NCI-H345 treated with DMSO at 0.1 percent for 48 hours (cell line): ENCODE measurements at regions not wholly inside any gene's neighbourhood (a gene's known extent, or its start where the extent isn't known, plus 50 kb on each side); places are given as distances from the start of the nearest gene placed in this dataset.

Source experiments
- DNase-seq: peaks from one replicate; lab custom pipeline; 2025; ENCODE audit not compliant: unreplicated experiment; lab: John Stamatoyannopoulos, UW

DNA sequence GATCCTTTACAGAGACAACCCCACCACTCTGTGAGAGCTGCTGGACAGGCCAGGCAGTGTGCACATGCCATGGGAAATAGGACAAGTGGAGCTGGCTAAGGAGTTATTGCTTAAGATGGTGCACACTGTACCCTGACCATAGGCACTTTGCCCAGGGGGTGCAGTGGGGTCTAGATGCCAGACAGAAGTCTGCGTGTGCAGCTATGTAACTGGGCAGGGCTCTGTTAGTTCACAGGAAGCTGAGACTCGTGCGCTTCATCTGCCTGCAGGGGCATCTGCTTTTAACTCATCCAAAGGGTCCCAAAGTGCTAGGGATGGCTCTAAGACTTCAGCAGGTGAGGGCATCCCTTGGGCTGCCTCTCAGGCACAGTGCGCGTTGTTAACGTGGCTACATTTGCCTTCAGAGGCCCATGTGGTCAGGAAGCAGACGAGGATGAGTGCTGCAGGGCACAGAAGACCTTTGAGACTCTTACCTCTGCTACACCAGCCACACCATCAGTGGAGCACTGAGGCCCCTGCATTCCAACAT lies 77.7 kb upstream of the GPR26 start:
- DNase-seq = no peak

DNA sequence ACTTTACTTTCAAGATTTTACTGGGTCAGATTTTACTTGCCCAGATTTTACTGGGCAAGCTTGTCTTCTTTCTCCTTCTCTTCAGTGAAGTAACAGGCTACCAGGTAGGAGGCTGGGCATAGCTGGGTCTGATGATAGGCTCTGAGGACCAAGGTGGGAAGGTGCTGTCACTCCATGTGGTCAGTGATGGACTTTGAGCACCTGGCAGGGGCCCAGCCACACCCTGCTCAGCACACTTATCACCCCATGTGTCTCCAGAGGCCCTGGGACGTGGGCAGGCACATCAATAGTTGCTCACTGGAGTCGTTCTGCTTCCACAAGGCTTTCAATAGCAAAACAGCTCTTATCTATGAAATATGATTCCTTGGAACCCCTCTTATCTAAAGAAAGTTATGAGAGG lies 70.5 kb upstream of the GPR26 start:
- no peak for DNase-seq

GRCh38 chr10:123597676-123598075 lies 68.5 kb upstream of the GPR26 start:
- no peak for DNase-seq

GRCh38 chr10:123599366-123599849 lies 66.7 kb upstream of the GPR26 start:
- no peak for DNase-seq

DNA sequence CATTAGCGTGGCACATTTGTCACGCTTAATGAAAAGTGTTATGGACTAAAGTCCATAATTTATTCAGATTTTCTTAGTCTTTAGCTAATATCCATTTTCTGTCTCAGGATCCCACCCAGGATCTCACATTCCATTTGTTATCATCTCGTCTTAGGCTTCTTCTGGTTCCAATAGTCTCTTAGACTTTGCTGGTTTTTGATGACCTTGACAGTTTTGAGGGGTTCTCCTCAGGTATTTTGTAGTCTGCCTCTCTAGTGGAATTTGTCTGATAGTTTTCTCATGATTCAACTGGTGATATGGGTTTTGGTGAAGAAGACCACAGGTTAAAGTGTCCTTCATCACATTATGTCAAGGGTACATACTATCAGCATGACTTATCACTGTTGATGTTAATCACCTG lies 66.0 kb upstream of the GPR26 start:
- DNase-seq = no peak

DNA sequence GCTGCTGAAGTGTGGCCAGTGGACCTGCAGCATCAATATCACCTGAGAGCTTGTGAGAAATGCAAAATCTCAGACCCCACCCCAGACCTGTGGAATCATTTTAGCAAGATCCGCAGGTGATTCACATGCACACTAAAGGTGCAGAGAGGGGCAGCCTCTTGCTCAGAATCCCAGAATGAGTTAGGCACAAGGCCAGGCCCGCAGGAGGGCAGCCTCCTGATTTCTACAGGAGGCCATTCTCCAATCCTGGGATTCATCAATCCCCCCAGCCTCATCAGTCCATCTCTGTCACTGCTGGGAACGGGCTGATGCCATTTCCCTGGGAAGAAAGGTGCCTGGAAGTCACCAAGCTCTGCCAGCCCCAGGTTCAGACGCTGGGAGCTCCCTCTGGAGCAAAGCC lies 63.0 kb upstream of the GPR26 start:
- no peak for DNase-seq

GRCh38 chr10:123604506-123604905 lies 61.6 kb upstream of the GPR26 start:
- no peak for DNase-seq

- no peak for DNase-seq
Observed at GRCh38 chr10:123606006-123606405, 60.1 kb upstream of the GPR26 start.

- DNase-seq = no peak
Observed at GRCh38 chr10:123606955-123607354, 59.2 kb upstream of the GPR26 start.

DNA sequence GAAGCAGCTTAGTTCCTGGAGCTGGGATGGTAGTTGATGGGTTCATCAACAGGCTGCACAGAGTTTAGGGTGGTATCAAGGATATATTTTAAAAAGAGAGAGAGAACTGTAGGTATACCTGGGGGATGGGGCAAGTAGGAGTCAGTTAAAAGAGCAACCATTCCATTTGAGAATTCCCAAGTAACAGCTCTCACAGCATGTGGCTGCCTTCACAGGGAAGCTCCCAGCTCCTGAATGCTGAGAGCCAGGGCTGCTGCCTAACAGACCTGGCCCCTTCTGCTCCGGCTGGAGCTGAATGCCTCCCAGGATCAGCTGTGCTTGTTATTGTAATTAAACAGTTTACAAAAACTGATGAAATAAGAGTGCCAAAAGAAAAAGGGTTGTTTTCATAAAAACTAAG lies 58.8 kb upstream of the GPR26 start:
- no peak for DNase-seq

DNA sequence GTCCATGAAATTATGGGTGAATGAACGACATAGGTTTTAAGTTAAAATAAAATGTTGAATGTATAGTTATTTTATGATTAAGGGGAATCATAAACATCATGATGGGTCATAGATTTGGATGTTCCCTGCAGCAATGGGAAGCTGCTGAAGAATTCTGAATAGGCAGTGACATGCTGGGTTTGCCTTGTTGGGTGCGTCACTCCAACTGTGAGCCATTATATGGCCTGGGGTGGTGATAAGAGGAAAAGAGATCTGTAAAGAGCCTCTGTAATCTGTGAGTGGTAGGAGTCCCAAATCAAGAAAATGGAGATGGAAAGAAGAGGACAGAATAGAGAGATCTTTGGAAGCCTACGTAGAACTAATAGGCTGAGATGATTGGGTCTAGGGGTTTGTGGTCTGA lies 58.1 kb upstream of the GPR26 start:
- no peak for DNase-seq

GRCh38 chr10:123611243-123611642 lies 54.9 kb upstream of the GPR26 start:
- DNase-seq = no peak

DNA sequence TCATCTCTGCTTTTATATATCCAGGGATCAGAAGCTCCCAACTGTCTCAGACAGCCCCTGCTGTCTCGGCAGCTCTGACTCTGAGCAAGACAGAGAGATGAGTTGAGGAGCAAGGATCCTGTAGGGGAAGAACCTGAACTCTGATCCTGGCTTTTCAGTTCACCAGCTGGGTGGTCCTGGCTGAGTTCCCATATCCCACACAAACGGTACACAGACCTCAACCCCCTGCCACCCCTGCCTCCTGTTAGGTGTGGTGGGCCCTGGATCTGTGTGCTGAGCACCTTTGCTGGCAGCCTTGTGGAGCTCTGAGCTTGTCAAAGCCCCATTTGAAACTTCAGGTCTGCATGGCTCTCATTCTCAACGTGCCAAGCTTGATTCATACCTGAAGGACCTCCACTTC lies 54.3 kb upstream of the GPR26 start:
- no peak for DNase-seq

GRCh38 chr10:123613346-123613850 lies 52.8 kb upstream of the GPR26 start:
- DNase-seq = no peak

DNA sequence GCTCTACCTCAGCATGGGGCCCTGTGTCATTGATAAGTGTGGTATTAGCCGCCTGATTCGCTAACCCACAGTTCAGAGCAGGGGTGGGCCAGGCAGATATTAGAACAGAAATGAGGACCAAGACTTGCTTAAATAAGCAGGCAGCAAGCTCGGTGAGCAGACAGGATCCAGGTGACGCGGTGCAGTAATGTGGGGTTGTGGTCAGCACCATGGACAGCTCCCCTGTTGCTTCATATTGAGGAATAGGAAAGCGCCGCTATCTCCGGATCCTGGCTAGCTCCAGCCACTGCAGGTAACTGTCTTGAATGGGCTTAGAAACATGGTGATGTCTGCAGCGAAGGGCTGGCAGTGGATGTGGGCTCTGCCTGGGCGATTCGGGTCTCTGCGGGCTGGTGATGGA lies 51.3 kb upstream of the GPR26 start:
- DNase-seq = no peak
